ENCODE measurements at regions not wholly inside any gene's neighbourhood (a gene's known extent, or its start where the extent isn't known, plus 50 kb on each side); places are given as distances from the start of the nearest gene placed in this dataset.

- Histone ChIP-seq H3K27me3 (ENCODE audit: control insufficient read depth, extremely low read depth, insufficient read depth, low read length) (no peaks in the 10 kb centered on the region), H3K4me2 (ENCODE audit: control insufficient read depth, extremely low read depth, insufficient read depth, low read depth, low read length) (no peak overlapping the region), H3K9me1 (ENCODE audit: control insufficient read depth, extremely low read depth, insufficient read depth, low read length) (no peaks in the 10 kb centered on the region), H3K4me1 (ENCODE audit: control insufficient read depth, extremely low read depth, insufficient read depth, low read length) (no peaks in the 10 kb centered on the region), H2AFZ (ENCODE audit: control insufficient read depth, low read length) (no peak overlapping the region), H3K9me3 (ENCODE audit: control insufficient read depth, low read depth, low read length) (no peaks in the 10 kb centered on the region), H3K79me2 (ENCODE audit: control insufficient read depth, insufficient read depth, low read length) (no peaks in the 10 kb centered on the region), H3K9ac (ENCODE audit: control insufficient read depth, extremely low read depth, insufficient read depth, low read length) (no peak overlapping the region), H3K4me3 (ENCODE audit: control insufficient read depth in 2 of 3, extremely low read depth in 1 of 3, insufficient read depth in 2 of 3, low read depth in 1 of 3, low read length in 3 of 3) (no peak overlapping the region), H3K36me3 (ENCODE audit: control insufficient read depth in 2 of 2, extremely low read depth in 1 of 2, insufficient read depth in 2 of 2, low read length in 2 of 2) (no peaks in the 10 kb centered on the region), H4K20me1 (ENCODE audit: control insufficient read depth, extremely low read depth, insufficient read depth, low read length) (no peaks in the 10 kb centered on the region), H3K27ac (ENCODE audit: control insufficient read depth, insufficient read depth, low read length) (no peak overlapping the region)
- TF ChIP-seq CTCF (optimal IDR thresholded peaks at IDR 0.05 in 1 of 3, IDR thresholded peaks at IDR 0.05 in 1 of 3, conservative IDR thresholded peaks at IDR 0.05 in 1 of 3; ENCODE audit: extremely low read depth in 1 of 3, insufficient read depth in 2 of 3, low read length in 3 of 3) (no peak), EZH2 (IDR thresholded peaks at IDR 0.05; ENCODE audit: low read length) (no peak)
- no peak for DNase-seq (ENCODE audit: low read depth, low spot score)
- dilution Hi-C loops (cut with MboI; ENCODE audit: extremely low pct_ligation_motif_present, low sequenced_read_pairs) = no loop called here
- FAIRE-seq = no peak
Measured at GRCh38 chr19:5230730-5231555, 109.7 kb downstream of the PTPRS start.

- Histone ChIP-seq H3K4me1 (ENCODE audit: control insufficient read depth, extremely low read depth, insufficient read depth, low read length) (no peaks in the 10 kb centered on the region), H3K4me3 (ENCODE audit: control insufficient read depth in 2 of 3, extremely low read depth in 1 of 3, insufficient read depth in 2 of 3, low read depth in 1 of 3, low read length in 3 of 3) (no peak overlapping the region), H2AFZ (ENCODE audit: control insufficient read depth, low read length) (no peak overlapping the region), H3K36me3 (ENCODE audit: control insufficient read depth in 2 of 2, extremely low read depth in 1 of 2, insufficient read depth in 2 of 2, low read length in 2 of 2) (no peaks in the 10 kb centered on the region), H3K27me3 (ENCODE audit: control insufficient read depth, extremely low read depth, insufficient read depth, low read length) (no peaks in the 10 kb centered on the region), H3K79me2 (ENCODE audit: control insufficient read depth, insufficient read depth, low read length) (no peaks in the 10 kb centered on the region), H3K27ac (ENCODE audit: control insufficient read depth, insufficient read depth, low read length) (no peak overlapping the region), H3K4me2 (ENCODE audit: control insufficient read depth, extremely low read depth, insufficient read depth, low read depth, low read length) (no peak overlapping the region), H3K9me1 (ENCODE audit: control insufficient read depth, extremely low read depth, insufficient read depth, low read length) (no peaks in the 10 kb centered on the region), H3K9ac (ENCODE audit: control insufficient read depth, extremely low read depth, insufficient read depth, low read length) (no peak overlapping the region), H4K20me1 (ENCODE audit: control insufficient read depth, extremely low read depth, insufficient read depth, low read length) (no peaks in the 10 kb centered on the region), H3K9me3 (ENCODE audit: control insufficient read depth, low read depth, low read length) (no peaks in the 10 kb centered on the region)
- DNase-seq (ENCODE audit: low read depth, low spot score) (no peak), FAIRE-seq (no peak)
- TF ChIP-seq CTCF (optimal IDR thresholded peaks at IDR 0.05 in 1 of 3, IDR thresholded peaks at IDR 0.05 in 1 of 3, conservative IDR thresholded peaks at IDR 0.05 in 1 of 3; ENCODE audit: extremely low read depth in 1 of 3, insufficient read depth in 2 of 3, low read length in 3 of 3) (no peak), EZH2 (IDR thresholded peaks at IDR 0.05; ENCODE audit: low read length) (no peak)
- dilution Hi-C loops (cut with MboI; ENCODE audit: extremely low pct_ligation_motif_present, low sequenced_read_pairs) = no loop called here
Measured at GRCh38 chr19:5229778-5230335, 110.8 kb downstream of the PTPRS start.
